Parathyroid adenoma (tissue), 2 donors: ENCODE measurements at regions not wholly inside any gene's neighbourhood (a gene's known extent, or its start where the extent isn't known, plus 50 kb on each side); places are given as distances from the start of the nearest gene placed in this dataset.

Experiments used
- H2AFZ ChIP-seq: fragments of 300-600 bp; sonication (generic); one replicate; pipeline ENCODE4 v1.7.0; 2017; ENCODE audit warnings: antibody characterized with exemption, mild to moderate bottlenecking
- H3K27ac ChIP-seq: fragments of 300-600 bp; sonication (generic); one replicate; pipeline ENCODE4 v1.7.0; 2017
- H3K27me3 ChIP-seq: fragments of 300-600 bp; sonication (generic); one replicate; pipeline ENCODE4 v1.7.0; 2017; ENCODE audit warnings: low read length; ENCODE audit not compliant: control insufficient read depth, insufficient read depth
- H3K36me3 ChIP-seq: fragments of 300-600 bp; sonication (generic); one replicate; pipeline ENCODE4 v1.7.0; 2017; ENCODE audit warnings: low read length; ENCODE audit not compliant: control insufficient read depth, insufficient read depth
- H3K4me1 ChIP-seq: fragments of 300-600 bp; sonication (generic); one replicate; pipeline ENCODE4 v1.7.0; 2017; ENCODE audit warnings: control low read depth
- H3K4me2 ChIP-seq: fragments of 300-600 bp; sonication (generic); one replicate; pipeline ENCODE4 v1.7.0; 2017; ENCODE audit warnings: low read length
- H3K4me3 ChIP-seq: fragments of 300-600 bp; sonication (generic); one replicate; pipeline ENCODE4 v1.7.0; 2017; ENCODE audit warnings: low read depth, low read length
- H3K79me2 ChIP-seq: fragments of 300-600 bp; sonication (generic); one replicate; pipeline ENCODE4 v1.7.0; 2017; ENCODE audit warnings: control low read depth
- H3K9ac ChIP-seq: fragments of 300-600 bp; sonication (generic); one replicate; pipeline ENCODE4 v1.7.0; 2017; ENCODE audit warnings: mild to moderate bottlenecking
- H3K9me3 ChIP-seq: fragments of 300-600 bp; sonication (generic); one replicate; pipeline ENCODE4 v1.7.0; 2017; ENCODE audit warnings: low read length; ENCODE audit not compliant: control insufficient read depth
- CTCF ChIP-seq: fragments of 300-600 bp; sonication (generic); IDR thresholded peaks from one replicate; pipeline ENCODE4 v1.7.0; 2017; ENCODE audit warnings: antibody characterized with exemption, mild to moderate bottlenecking
- donor health status: primary hyperparathyroidism.

GRCh38 chr21:24649691-24650090 is 957.6 kb downstream of the MRPL39 start:
- Histone ChIP-seq H3K4me1 (no peaks in the 10 kb centered on the region), H3K27me3 (no peaks in the 10 kb centered on the region), H2AFZ (no peak overlapping the region), H3K9ac (no peak overlapping the region), H3K36me3 (no peaks in the 10 kb centered on the region), H3K27ac (no peak overlapping the region), H3K4me2 (no peak overlapping the region), H3K79me2 (no peaks in the 10 kb centered on the region), H3K4me3 (no peak overlapping the region), H3K9me3 (no peaks in the 10 kb centered on the region)
- TF ChIP-seq CTCF = no peak

- H3K27me3 ChIP-seq = no peaks in the 10 kb centered on the region
- H3K9ac ChIP-seq = no peak overlapping the region
- no peak overlapping the region for H2AFZ ChIP-seq
- H3K4me1 ChIP-seq = no peaks in the 10 kb centered on the region
- no peaks in the 10 kb centered on the region for H3K79me2 ChIP-seq
- H3K27ac ChIP-seq = no peak overlapping the region
- H3K4me2 ChIP-seq = no peak overlapping the region
- no peak for TF ChIP-seq CTCF
- H3K36me3 ChIP-seq = no peaks in the 10 kb centered on the region
- no peaks in the 10 kb centered on the region for H3K9me3 ChIP-seq
- H3K4me3 ChIP-seq = no peak overlapping the region
These were observed 970.6 kb downstream of the MRPL39 start for GRCh38 chr21:24636696-24637095.

GRCh38 chr21:24634749-24635148 is 972.5 kb downstream of the MRPL39 start:
- no peaks in the 10 kb centered on the region for H3K27me3 ChIP-seq
- H3K27ac ChIP-seq = no peak overlapping the region
- H3K36me3 ChIP-seq = no peaks in the 10 kb centered on the region
- no peak overlapping the region for H3K9ac ChIP-seq
- no peak overlapping the region for H2AFZ ChIP-seq
- no peaks in the 10 kb centered on the region for H3K9me3 ChIP-seq
- no peaks in the 10 kb centered on the region for H3K79me2 ChIP-seq
- H3K4me2 ChIP-seq = no peak overlapping the region
- no peak overlapping the region for H3K4me3 ChIP-seq
- TF ChIP-seq CTCF = no peak
- no peaks in the 10 kb centered on the region for H3K4me1 ChIP-seq

- H2AFZ ChIP-seq = no peak overlapping the region
These were observed 978.7 kb downstream of the MRPL39 start for GRCh38 chr21:24628536-24628935.

More at GRCh38 chr21:24628536-24628935, 978.7 kb downstream of the MRPL39 start:
- H3K27ac ChIP-seq = no peak overlapping the region
- H3K4me1 ChIP-seq = no peaks in the 10 kb centered on the region
- TF ChIP-seq CTCF = no peak
- no peak overlapping the region for H3K4me3 ChIP-seq
- H3K27me3 ChIP-seq = no peaks in the 10 kb centered on the region
- no peaks in the 10 kb centered on the region for H3K9me3 ChIP-seq
- no peaks in the 10 kb centered on the region for H3K36me3 ChIP-seq
- H3K79me2 ChIP-seq = no peaks in the 10 kb centered on the region
- H3K9ac ChIP-seq = no peak overlapping the region
- H3K4me2 ChIP-seq = no peak overlapping the region
